ENCODE measurements at regions not wholly inside any gene's neighbourhood (a gene's known extent, or its start where the extent isn't known, plus 50 kb on each side); places are given as distances from the start of the nearest gene placed in this dataset.

- TF ChIP-seq CTCF (conservative IDR thresholded peaks at IDR 0.05) (no peak), ZFX (IDR thresholded peaks at IDR 0.05) (no peak)
These were observed 55.2 kb upstream of the ACTBL2 start for GRCh38 chr5:57537811-57538210.
